Astrocyte (in vitro differentiated cells and primary cell): ENCODE measurements at regions not wholly inside any gene's neighbourhood (a gene's known extent, or its start where the extent isn't known, plus 50 kb on each side); places are given as distances from the start of the nearest gene placed in this dataset.

Experiments
- CTCF ChIP-seq: IDR thresholded peaks from 2 replicates; pipeline ENCODE4 v1.5.1; 2011; ENCODE audit warnings: low read depth, mild to moderate bottlenecking, inconsistent platforms, low read length, moderate library complexity; ENCODE audit not compliant: insufficient read depth
- EZH2 ChIP-seq: IDR thresholded peaks from 2 replicates; pipeline ENCODE4 v1.6.1; 2012; ENCODE audit warnings: mild to moderate bottlenecking, low read length, inconsistent platforms; ENCODE audit not compliant: insufficient read depth

DNA sequence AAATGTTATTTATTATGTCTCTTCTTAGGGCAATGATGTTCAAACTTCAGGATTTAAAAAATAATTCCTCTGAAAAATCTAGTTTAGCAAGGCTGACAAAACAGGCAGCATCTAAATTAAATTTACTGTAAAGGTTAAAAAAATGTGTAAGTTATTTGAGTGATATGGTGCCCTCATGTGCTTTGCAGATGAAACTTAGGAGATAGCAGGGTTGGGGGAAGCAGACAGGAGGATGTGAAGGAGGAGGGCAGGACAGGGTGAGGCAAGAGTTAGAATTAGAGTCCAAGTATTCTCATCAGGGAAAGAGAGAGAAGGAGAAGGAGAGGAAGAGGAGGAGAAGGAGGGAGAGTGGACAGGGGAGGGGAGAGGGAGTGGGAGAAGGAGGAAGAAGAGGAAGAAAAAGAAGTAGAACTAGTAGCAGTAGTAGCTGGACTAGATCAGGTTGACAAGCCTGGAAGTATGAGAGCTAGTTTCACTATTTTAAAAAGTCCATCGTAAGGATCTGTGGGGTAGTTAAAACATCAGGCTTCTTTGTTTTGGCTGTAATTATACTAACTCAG lies 141.2 kb upstream of the SESN3 start:
- no peak for TF ChIP-seq CTCF
- TF ChIP-seq EZH2 = no peak
